ENCODE measurements at regions not wholly inside any gene's neighbourhood (a gene's known extent, or its start where the extent isn't known, plus 50 kb on each side); places are given as distances from the start of the nearest gene placed in this dataset.

GRCh38 chr5:167992868-167993267, 298.6 kb upstream of the WWC1 start:
- TF ChIP-seq, protein P1, sequence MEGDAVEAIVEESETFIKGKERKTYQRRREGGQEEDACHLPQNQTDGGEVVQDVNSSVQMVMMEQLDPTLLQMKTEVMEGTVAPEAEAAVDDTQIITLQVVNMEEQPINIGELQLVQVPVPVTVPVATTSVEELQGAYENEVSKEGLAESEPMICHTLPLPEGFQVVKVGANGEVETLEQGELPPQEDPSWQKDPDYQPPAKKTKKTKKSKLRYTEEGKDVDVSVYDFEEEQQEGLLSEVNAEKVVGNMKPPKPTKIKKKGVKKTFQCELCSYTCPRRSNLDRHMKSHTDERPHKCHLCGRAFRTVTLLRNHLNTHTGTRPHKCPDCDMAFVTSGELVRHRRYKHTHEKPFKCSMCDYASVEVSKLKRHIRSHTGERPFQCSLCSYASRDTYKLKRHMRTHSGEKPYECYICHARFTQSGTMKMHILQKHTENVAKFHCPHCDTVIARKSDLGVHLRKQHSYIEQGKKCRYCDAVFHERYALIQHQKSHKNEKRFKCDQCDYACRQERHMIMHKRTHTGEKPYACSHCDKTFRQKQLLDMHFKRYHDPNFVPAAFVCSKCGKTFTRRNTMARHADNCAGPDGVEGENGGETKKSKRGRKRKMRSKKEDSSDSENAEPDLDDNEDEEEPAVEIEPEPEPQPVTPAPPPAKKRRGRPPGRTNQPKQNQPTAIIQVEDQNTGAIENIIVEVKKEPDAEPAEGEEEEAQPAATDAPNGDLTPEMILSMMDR (IDR thresholded peaks at IDR 0.05; ENCODE audit: unreplicated experiment) = no peak
- Mint-ChIP-seq H3K36me3 (ENCODE audit: insufficient read depth) (no peaks in the 10 kb centered on the region), H3K27me3 (peaks cover 14% of the 10 kb centered on the region), H3K4me1 (ENCODE audit: low read depth) (peaks cover 2% of the 10 kb centered on the region), H3K27ac (no peak overlapping the region), H3K4me3 (ENCODE audit: low read depth) (no peak overlapping the region), H3K9me3 (ENCODE audit: low read depth) (no peaks in the 10 kb centered on the region)
- DNase-seq (ENCODE audit: low spot score, unreplicated experiment) = no peak

DNA sequence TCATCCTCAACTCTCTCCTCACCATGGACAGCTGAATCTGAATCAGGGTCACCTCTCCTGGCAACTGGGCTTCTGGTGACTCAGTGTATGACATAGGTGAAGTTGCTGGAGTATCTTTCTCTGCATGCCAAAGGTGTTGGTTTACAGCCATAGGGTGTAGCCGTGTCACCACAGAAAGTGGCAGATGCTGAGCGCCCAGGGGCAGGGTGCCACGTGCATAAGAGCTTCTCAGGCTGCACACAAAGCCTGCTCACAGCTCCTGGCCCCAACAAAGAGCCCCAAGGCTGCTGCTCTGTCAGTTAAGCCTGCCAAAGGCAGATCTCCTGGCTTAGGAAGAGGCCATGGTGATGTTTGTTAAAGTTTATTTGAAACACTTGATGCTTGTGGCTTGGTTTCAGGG, 297.7 kb upstream of the WWC1 start:
- H3K36me3 Mint-ChIP-seq (ENCODE audit: insufficient read depth) = no peaks in the 10 kb centered on the region
- no peak overlapping the region for H3K4me3 Mint-ChIP-seq (ENCODE audit: low read depth)
- no peaks in the 10 kb centered on the region for H3K9me3 Mint-ChIP-seq (ENCODE audit: low read depth)
- no peak overlapping the region for H3K27ac Mint-ChIP-seq
- H3K27me3 Mint-ChIP-seq = peaks cover 18% of the 10 kb centered on the region
- DNase-seq (ENCODE audit: low spot score, unreplicated experiment) = no peak
- TF ChIP-seq, protein P1 (IDR thresholded peaks at IDR 0.05; ENCODE audit: unreplicated experiment) = no peak
- H3K4me1 Mint-ChIP-seq (ENCODE audit: low read depth) = peaks cover under 1% of the 10 kb centered on the region

DNA sequence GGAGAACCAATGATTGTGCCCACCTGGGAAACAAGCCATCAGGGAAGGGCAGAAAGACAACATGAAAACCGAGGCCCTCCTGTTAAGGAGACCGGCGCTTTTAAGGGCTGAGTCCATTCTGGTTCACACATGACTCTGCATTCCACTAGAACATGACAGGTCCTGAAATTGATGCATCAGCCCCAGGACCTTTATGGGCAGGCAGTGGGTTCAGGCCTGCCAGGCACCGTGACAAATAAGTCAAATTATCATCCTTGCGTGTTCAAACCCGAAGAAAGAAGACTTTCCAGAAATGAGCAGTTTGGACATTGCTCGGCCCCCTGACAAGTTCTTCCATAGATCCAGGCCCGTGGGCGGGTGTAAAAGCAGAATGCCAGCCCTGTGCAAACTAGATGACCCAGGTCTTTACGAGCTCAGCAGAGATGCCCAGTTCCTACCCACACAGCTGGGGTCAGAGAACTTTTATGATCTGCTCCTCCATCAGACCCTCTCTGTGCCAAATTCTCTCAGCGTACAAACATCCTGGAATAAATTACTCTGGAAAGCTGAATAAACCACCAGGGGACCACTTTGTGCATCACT, 295.5 kb upstream of the WWC1 start:
- no peaks in the 10 kb centered on the region for H3K36me3 Mint-ChIP-seq (ENCODE audit: insufficient read depth)
- no peak for DNase-seq (ENCODE audit: low spot score, unreplicated experiment)
- TF ChIP-seq, protein P1 (IDR thresholded peaks at IDR 0.05; ENCODE audit: unreplicated experiment) = no peak
- no peak overlapping the region for H3K4me3 Mint-ChIP-seq (ENCODE audit: low read depth)
- peaks cover 20% of the 10 kb centered on the region for H3K27me3 Mint-ChIP-seq
- no peak overlapping the region for H3K27ac Mint-ChIP-seq
- peaks cover 12% of the 10 kb centered on the region for H3K4me1 Mint-ChIP-seq (ENCODE audit: low read depth)
- no peaks in the 10 kb centered on the region for H3K9me3 Mint-ChIP-seq (ENCODE audit: low read depth)

DNA sequence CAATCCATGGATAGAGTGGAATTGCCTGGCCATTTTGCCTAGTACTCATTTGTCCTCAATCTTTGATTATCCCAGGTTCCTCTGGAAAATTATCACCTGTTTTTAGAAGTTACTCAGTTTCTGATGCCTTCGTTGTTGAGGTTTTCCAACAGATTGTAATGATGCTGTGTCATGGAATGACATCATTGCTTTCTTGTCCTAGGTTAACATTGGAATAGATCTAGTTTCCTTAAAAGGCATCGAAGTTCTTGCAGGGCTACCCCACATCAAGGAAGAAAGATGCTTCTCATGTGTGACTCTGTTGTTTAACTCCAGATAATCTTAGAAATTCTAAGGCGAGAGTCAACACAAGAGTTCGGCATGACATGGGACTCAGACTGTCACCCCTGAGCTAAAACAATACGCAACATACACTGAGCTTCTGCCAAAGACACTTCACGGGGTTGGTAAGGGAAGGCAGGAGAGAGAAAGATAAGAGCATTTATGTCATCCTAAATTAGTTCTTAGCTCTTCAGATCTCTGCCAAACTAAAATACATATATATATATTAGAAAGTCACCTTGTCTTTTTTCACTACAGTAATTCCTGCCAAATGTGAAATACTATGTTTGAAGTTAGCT, 293.2 kb upstream of the WWC1 start:
- Mint-ChIP-seq H3K27me3 (peaks cover 20% of the 10 kb centered on the region), H3K4me1 (ENCODE audit: low read depth) (peaks cover 16% of the 10 kb centered on the region), H3K4me3 (ENCODE audit: low read depth) (no peak overlapping the region), H3K27ac (no peak overlapping the region), H3K36me3 (ENCODE audit: insufficient read depth) (no peaks in the 10 kb centered on the region), H3K9me3 (ENCODE audit: low read depth) (no peaks in the 10 kb centered on the region)
- TF ChIP-seq, protein P1 (IDR thresholded peaks at IDR 0.05; ENCODE audit: unreplicated experiment) = no peak
- DNase-seq (ENCODE audit: low spot score, unreplicated experiment) = no peak

DNA sequence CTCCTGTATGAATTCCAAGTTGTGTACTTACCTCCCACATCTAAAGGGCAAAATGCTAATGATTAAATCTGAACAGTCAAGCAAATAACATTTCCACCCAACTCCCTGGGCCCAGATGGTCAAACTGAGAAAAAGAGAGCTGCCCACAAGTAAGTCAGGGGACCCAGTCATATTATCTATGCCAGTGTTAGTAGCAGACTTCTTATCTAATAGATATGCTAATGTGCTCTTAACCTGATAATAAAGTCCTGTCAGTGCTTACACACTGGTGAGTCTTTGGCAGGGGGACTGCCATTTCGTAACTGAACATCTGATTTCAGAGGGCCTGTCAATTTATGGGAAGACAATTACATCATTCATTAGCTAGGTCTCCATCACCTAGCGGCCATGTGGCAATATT, 292.3 kb upstream of the WWC1 start:
- H3K4me1 Mint-ChIP-seq (ENCODE audit: low read depth) = peaks cover 16% of the 10 kb centered on the region
- no peak overlapping the region for H3K27ac Mint-ChIP-seq
- H3K4me3 Mint-ChIP-seq (ENCODE audit: low read depth) = no peak overlapping the region
- no peaks in the 10 kb centered on the region for H3K36me3 Mint-ChIP-seq (ENCODE audit: insufficient read depth)
- DNase-seq (ENCODE audit: low spot score, unreplicated experiment) = no peak
- peaks cover 19% of the 10 kb centered on the region for H3K27me3 Mint-ChIP-seq
- H3K9me3 Mint-ChIP-seq (ENCODE audit: low read depth) = no peaks in the 10 kb centered on the region
- TF ChIP-seq, protein P1 (IDR thresholded peaks at IDR 0.05; ENCODE audit: unreplicated experiment) = no peak
